Activated T-cell treated with anti-CD3 and anti-CD28 coated beads, Interleukin-2, amount 50 U/mL, for 72 hours (primary cell): ENCODE measurements at regions not wholly inside any gene's neighbourhood (a gene's known extent, or its start where the extent isn't known, plus 50 kb on each side); places are given as distances from the start of the nearest gene placed in this dataset.
"Not testable (repeated sequence)": the region's sequence is repeated elsewhere in the genome, so short reads cannot be mapped to it uniquely, and the experiment has no call there.

ENCODE experiments used
- ATAC-seq, 2 donors: fragments of 150-1000 bp; cut with Tn5 transposase; replicated peaks in 1 of 2; 2 replicates each; pipeline ENCODE4 v1.10.0; 2021; ENCODE audit warnings: moderate library complexity in 2 of 2, mild to moderate bottlenecking in 1 of 2
- DNase-seq, 2 donors: peaks; one replicate each; pipeline ENCODE4 v3.0.0; 2021 to 2022; ENCODE audit warnings: mixed read lengths in 1 of 2
- H3K27ac Mint-ChIP-seq: one replicate; pipeline ENCODE4 v1.8.0; 2022; ENCODE audit warnings: mild to moderate bottlenecking, moderate library complexity, mixed read lengths
- H3K27me3 Mint-ChIP-seq: one replicate; pipeline ENCODE4 v1.8.0; 2022; ENCODE audit warnings: low read depth, mixed read lengths
- H3K36me3 Mint-ChIP-seq, 2 donors: one replicate each; pipeline ENCODE4 v1.8.0; 2022; ENCODE audit warnings: mixed read lengths in 2 of 2, mild to moderate bottlenecking in 1 of 2; ENCODE audit not compliant: insufficient read depth in 2 of 2
- H3K4me1 Mint-ChIP-seq: one replicate; pipeline ENCODE4 v1.8.0; 2022; ENCODE audit warnings: low read depth, mixed read lengths
- H3K4me3 Mint-ChIP-seq, 2 donors: one replicate each; pipeline ENCODE4 v1.8.0; 2022; ENCODE audit warnings: mild to moderate bottlenecking in 2 of 2, mixed read lengths in 2 of 2, moderate library complexity in 2 of 2
- H3K9me3 Mint-ChIP-seq, 2 donors: one replicate each; pipeline ENCODE4 v1.8.0; 2022; ENCODE audit warnings: mixed read lengths in 2 of 2

GRCh38 chr22:11310647-11311046 is 4217.3 kb upstream of the OR11H1 start:
- H3K4me1 Mint-ChIP-seq, ATAC-seq, H3K27ac Mint-ChIP-seq, DNase-seq, H3K4me3 Mint-ChIP-seq, H3K27me3 Mint-ChIP-seq: not testable (repeated sequence)
- peaks cover 26 to 28% of the 10 kb centered on the region in 2 donors for H3K9me3 Mint-ChIP-seq
- H3K36me3 Mint-ChIP-seq: peaks cover 11 to 12% of the 10 kb centered on the region in 2 donors

- H3K27me3 Mint-ChIP-seq: not testable (repeated sequence)
Observed at GRCh38 chr22:11312640-11313039, 4215.4 kb upstream of the OR11H1 start.

GRCh38 chr22:11313040-11313759 is 4214.8 kb upstream of the OR11H1 start:
- H3K36me3 Mint-ChIP-seq, H3K27me3 Mint-ChIP-seq, DNase-seq, ATAC-seq, H3K4me1 Mint-ChIP-seq, H3K27ac Mint-ChIP-seq, H3K4me3 Mint-ChIP-seq: not testable (repeated sequence)
- peaks cover 14 to 19% of the 10 kb centered on the region in 2 donors for H3K9me3 Mint-ChIP-seq

More at GRCh38 chr22:11312640-11313039, 4215.4 kb upstream of the OR11H1 start:
- not testable (repeated sequence) for ATAC-seq, H3K4me1 Mint-ChIP-seq, H3K27ac Mint-ChIP-seq, H3K4me3 Mint-ChIP-seq, DNase-seq, H3K36me3 Mint-ChIP-seq
- peaks cover 14 to 18% of the 10 kb centered on the region in 2 donors for H3K9me3 Mint-ChIP-seq

- not testable (repeated sequence) for H3K27ac Mint-ChIP-seq, DNase-seq, H3K36me3 Mint-ChIP-seq, H3K4me3 Mint-ChIP-seq, H3K27me3 Mint-ChIP-seq, H3K4me1 Mint-ChIP-seq, ATAC-seq
- peaks cover 10 to 13% of the 10 kb centered on the region in 2 donors for H3K9me3 Mint-ChIP-seq
Observed at GRCh38 chr22:11318633-11319032, 4209.4 kb upstream of the OR11H1 start.

- H3K4me3 Mint-ChIP-seq, ATAC-seq, H3K36me3 Mint-ChIP-seq, H3K27me3 Mint-ChIP-seq, H3K4me1 Mint-ChIP-seq, H3K27ac Mint-ChIP-seq, DNase-seq: not testable (repeated sequence)
- H3K9me3 Mint-ChIP-seq: peaks cover 17 to 23% of the 10 kb centered on the region in 2 donors
Observed at GRCh38 chr22:11324439-11325037, 4203.5 kb upstream of the OR11H1 start.

GRCh38 chr22:11325767-11326166 is 4202.2 kb upstream of the OR11H1 start:
- Mint-ChIP-seq H3K27me3 (no peaks in the 10 kb centered on the region), H3K36me3 (peaks cover 3% of the 10 kb centered on the region in 2 donors), H3K4me1 (no peaks in the 10 kb centered on the region), H3K4me3 (no peak overlapping the region), H3K27ac (no peak overlapping the region), H3K9me3 (peaks cover 17 to 27% of the 10 kb centered on the region in 2 donors)
- DNase-seq (no peak), ATAC-seq (no peak)

GRCh38 chr22:11341387-11342068 is 4186.5 kb upstream of the OR11H1 start:
- H3K4me3 Mint-ChIP-seq: not testable (repeated sequence)

GRCh38 chr22:11351181-11351580 is 4176.8 kb upstream of the OR11H1 start:
- not testable (repeated sequence) for H3K4me3 Mint-ChIP-seq, H3K27ac Mint-ChIP-seq, H3K36me3 Mint-ChIP-seq, H3K27me3 Mint-ChIP-seq, ATAC-seq, H3K4me1 Mint-ChIP-seq, DNase-seq
- H3K9me3 Mint-ChIP-seq: peaks cover 25 to 31% of the 10 kb centered on the region in 2 donors

More at GRCh38 chr22:11341387-11342068, 4186.5 kb upstream of the OR11H1 start:
- Mint-ChIP-seq H3K9me3 (peaks cover 23 to 28% of the 10 kb centered on the region in 2 donors), H3K36me3 (peaks cover 5 to 27% of the 10 kb centered on the region in 2 donors)
- H3K4me1 Mint-ChIP-seq, DNase-seq, H3K27ac Mint-ChIP-seq, H3K27me3 Mint-ChIP-seq, ATAC-seq: not testable (repeated sequence)

GRCh38 chr22:11352287-11352686 is 4175.7 kb upstream of the OR11H1 start:
- not testable (repeated sequence) for H3K4me1 Mint-ChIP-seq, H3K4me3 Mint-ChIP-seq, ATAC-seq, H3K36me3 Mint-ChIP-seq, DNase-seq, H3K27ac Mint-ChIP-seq, H3K27me3 Mint-ChIP-seq
- H3K9me3 Mint-ChIP-seq: peaks cover 28 to 36% of the 10 kb centered on the region in 2 donors

GRCh38 chr22:11360632-11361031 is 4167.4 kb upstream of the OR11H1 start:
- no peak for DNase-seq
- Mint-ChIP-seq H3K27me3 (no peaks in the 10 kb centered on the region), H3K27ac (no peak overlapping the region), H3K9me3 (peaks cover 26 to 31% of the 10 kb centered on the region in 2 donors), H3K36me3 (peaks cover 11 to 19% of the 10 kb centered on the region in 2 donors), H3K4me3 (no peak overlapping the region), H3K4me1 (no peaks in the 10 kb centered on the region)
- ATAC-seq: no peak

- not testable (repeated sequence) for H3K27ac Mint-ChIP-seq, H3K4me1 Mint-ChIP-seq, H3K4me3 Mint-ChIP-seq, ATAC-seq, DNase-seq, H3K27me3 Mint-ChIP-seq
- Mint-ChIP-seq H3K36me3 (peaks cover 11 to 19% of the 10 kb centered on the region in 2 donors), H3K9me3 (peaks cover 26 to 28% of the 10 kb centered on the region in 2 donors)
Observed at GRCh38 chr22:11361496-11361895, 4166.5 kb upstream of the OR11H1 start.

- H3K4me3 Mint-ChIP-seq, DNase-seq, ATAC-seq, H3K4me1 Mint-ChIP-seq, H3K27me3 Mint-ChIP-seq, H3K27ac Mint-ChIP-seq: not testable (repeated sequence)
- peaks cover 1 to 16% of the 10 kb centered on the region in 2 donors for H3K36me3 Mint-ChIP-seq
- peaks cover 20 to 24% of the 10 kb centered on the region in 2 donors for H3K9me3 Mint-ChIP-seq
Observed at GRCh38 chr22:11369612-11370307, 4158.2 kb upstream of the OR11H1 start.
